SK-N-SH (cell line): ENCODE measurements at regions not wholly inside any gene's neighbourhood (a gene's known extent, or its start where the extent isn't known, plus 50 kb on each side); places are given as distances from the start of the nearest gene placed in this dataset.

ENCODE experiments used
- CTCF ChIA-PET: fragments of 300-600, 350-600 bp; formaldehyde crosslinking; extraction: SDS; loops from one replicate; lab custom pipeline; 2021; lab: Yijun Ruan, JAX
- POLR2A ChIA-PET: fragments of 350-600 bp; sonication (Branson Sonifier 250); formaldehyde crosslinking; extraction: SDS; loops from one replicate; lab custom pipeline; 2020; ENCODE audit warnings: antibody characterized with exemption, inconsistent platforms; lab: Yijun Ruan, JAX
- DNase-seq: peaks from one replicate; pipeline ENCODE4 v3.0.0; 2012
- H2AFZ ChIP-seq: fragments of 200-600 bp; sonication (generic); 2 replicates; pipeline ENCODE4 v1.8.1; 2016; ENCODE audit warnings: antibody characterized with exemption, mild to moderate bottlenecking, low read depth
- H3F3A ChIP-seq: fragments of 200-600 bp; sonication (generic); replicated peaks from 2 replicates; pipeline ENCODE3; 2016; ENCODE audit warnings: antibody characterized with exemption, mild to moderate bottlenecking; ENCODE audit not compliant: insufficient read depth
- H3K27ac ChIP-seq, 2 experiments: fragments of 200-500 bp in 1 of 2; fragments of 200-600 bp in 1 of 2; sonication (Bioruptor generic) in 1 of 2; sonication (generic), shearing (Covaris generic) in 1 of 2; 2 replicates each; pipeline versions ENCODE4 v1.5.1 to v1.6.1; 2014 to 2016; ENCODE audit warnings: low read depth in 2 of 2, inconsistent platforms in 1 of 2, low read length in 1 of 2, mild to moderate bottlenecking in 1 of 2, mixed read lengths in 1 of 2
- H3K27me3 ChIP-seq: fragments of 200-600 bp; sonication (generic), shearing (Covaris generic); 2 replicates; pipeline ENCODE4 v1.6.1; 2016; ENCODE audit warnings: mixed run types; ENCODE audit not compliant: insufficient read depth
- H3K36me3 ChIP-seq, 2 experiments: fragments of 200-500 bp in 1 of 2; fragments of 200-600 bp in 1 of 2; sonication (Bioruptor generic) in 1 of 2; sonication (generic) in 1 of 2; replicated peaks in 1 of 2; 2 replicates each; pipeline versions ENCODE3 to v1.5.1; 2014 to 2016; ENCODE audit warnings: low read length in 1 of 2, mild to moderate bottlenecking in 1 of 2; ENCODE audit not compliant: insufficient read depth in 2 of 2, control insufficient read depth in 1 of 2
- H3K4me1 ChIP-seq, 2 experiments: fragments of 200-500 bp in 1 of 2; fragments of 200-600 bp in 1 of 2; sonication (Bioruptor generic) in 1 of 2; sonication (generic), shearing (Covaris generic) in 1 of 2; 2 replicates each; pipeline versions ENCODE4 v1.5.1 to v1.6.1; 2014 to 2016; ENCODE audit warnings: low read depth in 1 of 2, low read length in 1 of 2, mixed run types in 1 of 2; ENCODE audit not compliant: insufficient read depth in 2 of 2, control insufficient read depth in 1 of 2
- H3K4me2 ChIP-seq: fragments of 200-600 bp; sonication (generic), shearing (Covaris generic); 2 replicates; pipeline ENCODE4 v1.6.1; 2017; ENCODE audit warnings: mixed run types
- H3K4me3 ChIP-seq, 2 experiments: fragments of 200-500 bp in 1 of 2; fragments of 200-600 bp in 1 of 2; sonication (Bioruptor generic) in 1 of 2; sonication (generic), shearing (Covaris generic) in 1 of 2; 2 replicates each; pipeline versions ENCODE4 v1.5.1 to v1.8.1; 2014 to 2016; ENCODE audit warnings: low read depth in 2 of 2, inconsistent platforms in 1 of 2, low read length in 1 of 2, mild to moderate bottlenecking in 1 of 2, mixed read lengths in 1 of 2, moderate library complexity in 1 of 2
- H3K79me2 ChIP-seq: fragments of 200-600 bp; sonication (generic); 2 replicates; pipeline ENCODE4 v1.8.1; 2017; ENCODE audit warnings: mild to moderate bottlenecking; ENCODE audit not compliant: insufficient read depth
- H3K9ac ChIP-seq: fragments of 200-600 bp; sonication (generic); 2 replicates; pipeline ENCODE4 v1.6.1; 2017; ENCODE audit warnings: mixed run types
- H3K9me2 ChIP-seq: fragments of 200-600 bp; sonication (generic); 2 replicates; pipeline ENCODE4 v1.6.1; 2017; ENCODE audit warnings: mixed run types
- H3K9me3 ChIP-seq: fragments of 200-600 bp; sonication (generic); 2 replicates; pipeline ENCODE4 v1.6.1; 2017; ENCODE audit warnings: mixed run types, mild to moderate bottlenecking, moderate library complexity
- H4K20me1 ChIP-seq: fragments of 200-600 bp; sonication (generic); 2 replicates; pipeline ENCODE4 v1.6.1; 2017; ENCODE audit warnings: mild to moderate bottlenecking, mixed run types; ENCODE audit not compliant: insufficient read depth
- FOSL2 ChIP-seq: IDR thresholded peaks from 2 replicates; pipeline ENCODE4 v1.4.0; 2012; ENCODE audit warnings: low read depth, mild to moderate bottlenecking, moderate library complexity, borderline replicate concordance
- FOXM1 ChIP-seq: IDR thresholded peaks from 2 replicates; pipeline ENCODE4 v1.4.0; 2012; ENCODE audit warnings: low read depth, mild to moderate bottlenecking
- GABPA ChIP-seq: IDR thresholded peaks from 2 replicates; pipeline ENCODE4 v1.4.0; 2012; ENCODE audit warnings: low read depth, mild to moderate bottlenecking
- GATA2 ChIP-seq: sonication (generic); formaldehyde crosslinking; IDR thresholded peaks from 2 replicates; pipeline ENCODE4 v1.5.0; 2020; ENCODE audit warnings: mild to moderate bottlenecking, missing genetic modification reagents
- NFIC ChIP-seq: IDR thresholded peaks from 2 replicates; pipeline ENCODE4 v1.4.0; 2012; ENCODE audit warnings: borderline replicate concordance
- NRF1 ChIP-seq: IDR thresholded peaks from 2 replicates; pipeline ENCODE4 v1.6.1; 2012; ENCODE audit warnings: low read depth, mild to moderate bottlenecking, low read length
- POLR2AphosphoS5 ChIP-seq: IDR thresholded peaks from 2 replicates; pipeline ENCODE4 v1.6.1; 2012; ENCODE audit warnings: low read depth, low read length
- RAD21 ChIP-seq: IDR thresholded peaks from 2 replicates; pipeline ENCODE4 v1.6.1; 2012; ENCODE audit warnings: mild to moderate bottlenecking, low read length
- RFX5 ChIP-seq: IDR thresholded peaks from 2 replicates; pipeline ENCODE4 v1.6.1; 2012; ENCODE audit warnings: mild to moderate bottlenecking, improper control_type of control experiment, low read length
- RXRA ChIP-seq: IDR thresholded peaks from 2 replicates; pipeline ENCODE4 v1.4.0; 2012; ENCODE audit warnings: low read depth, mild to moderate bottlenecking, borderline replicate concordance
- SIN3A ChIP-seq: IDR thresholded peaks from 2 replicates; pipeline ENCODE4 v1.6.1; 2012; ENCODE audit warnings: low read depth, mild to moderate bottlenecking, low read length, moderate library complexity, borderline replicate concordance
- TAF1 ChIP-seq: IDR thresholded peaks from 2 replicates; pipeline ENCODE4 v1.6.1; 2012; ENCODE audit warnings: low read depth, mild to moderate bottlenecking, low read length, moderate library complexity, borderline replicate concordance
- TEAD4 ChIP-seq: IDR thresholded peaks from 2 replicates; pipeline ENCODE4 v1.4.0; 2012; ENCODE audit warnings: mild to moderate bottlenecking, borderline replicate concordance; ENCODE audit not compliant: insufficient read depth
- WGBS: methylation state at CpG from one replicate; pipeline ENCODE4 v1.1.6; 2017; ENCODE audit warnings: low lambda C conversion rate; 5-methylcytosine and 5-hydroxymethylcytosine counted together
- TF ChIP-seq, protein P1 (sequence below): fragments of 200-600 bp; sonication (generic); IDR thresholded peaks from 2 replicates; pipeline ENCODE4 v1.6.1; 2017; ENCODE audit warnings: antibody characterized with exemption, mild to moderate bottlenecking, moderate library complexity
- TF ChIP-seq, protein P2 (sequence below): IDR thresholded peaks from 2 replicates; pipeline ENCODE4; 2012
- TF ChIP-seq, protein P3 (sequence below): fragments of 150-350 bp; IDR thresholded peaks from 2 replicates; pipeline ENCODE4 v1.6.1; 2017; ENCODE audit warnings: antibody characterized with exemption, low read length, low read depth, borderline replicate concordance
- TF ChIP-seq, protein P4 (sequence below): IDR thresholded peaks from 2 replicates; pipeline ENCODE4 v1.4.0; 2012; ENCODE audit warnings: low read depth, borderline replicate concordance

DNA sequence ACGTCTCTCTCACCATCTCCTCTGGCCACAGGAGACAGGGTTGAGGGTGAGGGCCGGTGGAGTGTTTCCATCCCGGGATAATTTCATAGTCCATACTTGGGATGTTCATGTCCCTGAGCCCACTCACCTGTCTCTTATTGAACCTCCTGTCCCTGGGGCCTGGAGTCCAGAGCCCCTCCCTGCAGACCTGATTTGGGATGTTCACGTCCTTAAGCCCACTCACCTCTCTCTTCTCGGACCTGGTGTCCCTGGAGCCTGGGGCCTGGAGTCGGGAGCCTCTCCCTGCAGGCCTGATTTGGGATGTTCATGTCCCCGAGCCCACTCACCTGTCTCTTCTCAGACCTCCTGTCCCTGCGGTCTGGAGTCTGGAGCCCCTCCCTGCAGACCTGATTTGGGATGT is 868.2 kb downstream of the BRD1 start:
- Histone ChIP-seq H3K27ac (no peak overlapping the region), H3F3A (no peaks in the 10 kb centered on the region), H3K4me2 (no peak overlapping the region), H2AFZ (no peak overlapping the region), H3K9me3 (no peaks in the 10 kb centered on the region), H3K36me3 (no peaks in the 10 kb centered on the region), H3K9ac (no peak overlapping the region), H3K27me3 (no peaks in the 10 kb centered on the region), H3K4me1 (no peaks in the 10 kb centered on the region; a peak in 1 of 4 replicates), H4K20me1 (no peaks in the 10 kb centered on the region), H3K4me3 (no peak overlapping the region), H3K79me2 (no peaks in the 10 kb centered on the region), H3K9me2 (no peaks in the 10 kb centered on the region; the same call in 1 of the 2 replicates)
- 4% methylated on average over 8 of the region's 8 CpGs for WGBS
- ChIA-PET CTCF (no interaction called here), POLR2A (no interaction called here)
- DNase-seq: no peak
- TF ChIP-seq, protein P1, sequence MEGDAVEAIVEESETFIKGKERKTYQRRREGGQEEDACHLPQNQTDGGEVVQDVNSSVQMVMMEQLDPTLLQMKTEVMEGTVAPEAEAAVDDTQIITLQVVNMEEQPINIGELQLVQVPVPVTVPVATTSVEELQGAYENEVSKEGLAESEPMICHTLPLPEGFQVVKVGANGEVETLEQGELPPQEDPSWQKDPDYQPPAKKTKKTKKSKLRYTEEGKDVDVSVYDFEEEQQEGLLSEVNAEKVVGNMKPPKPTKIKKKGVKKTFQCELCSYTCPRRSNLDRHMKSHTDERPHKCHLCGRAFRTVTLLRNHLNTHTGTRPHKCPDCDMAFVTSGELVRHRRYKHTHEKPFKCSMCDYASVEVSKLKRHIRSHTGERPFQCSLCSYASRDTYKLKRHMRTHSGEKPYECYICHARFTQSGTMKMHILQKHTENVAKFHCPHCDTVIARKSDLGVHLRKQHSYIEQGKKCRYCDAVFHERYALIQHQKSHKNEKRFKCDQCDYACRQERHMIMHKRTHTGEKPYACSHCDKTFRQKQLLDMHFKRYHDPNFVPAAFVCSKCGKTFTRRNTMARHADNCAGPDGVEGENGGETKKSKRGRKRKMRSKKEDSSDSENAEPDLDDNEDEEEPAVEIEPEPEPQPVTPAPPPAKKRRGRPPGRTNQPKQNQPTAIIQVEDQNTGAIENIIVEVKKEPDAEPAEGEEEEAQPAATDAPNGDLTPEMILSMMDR: no peak
- TF ChIP-seq RXRA (no peak), POLR2AphosphoS5 (no peak), GATA2 (no peak), TAF1 (no peak)
- TF ChIP-seq, protein P2, sequence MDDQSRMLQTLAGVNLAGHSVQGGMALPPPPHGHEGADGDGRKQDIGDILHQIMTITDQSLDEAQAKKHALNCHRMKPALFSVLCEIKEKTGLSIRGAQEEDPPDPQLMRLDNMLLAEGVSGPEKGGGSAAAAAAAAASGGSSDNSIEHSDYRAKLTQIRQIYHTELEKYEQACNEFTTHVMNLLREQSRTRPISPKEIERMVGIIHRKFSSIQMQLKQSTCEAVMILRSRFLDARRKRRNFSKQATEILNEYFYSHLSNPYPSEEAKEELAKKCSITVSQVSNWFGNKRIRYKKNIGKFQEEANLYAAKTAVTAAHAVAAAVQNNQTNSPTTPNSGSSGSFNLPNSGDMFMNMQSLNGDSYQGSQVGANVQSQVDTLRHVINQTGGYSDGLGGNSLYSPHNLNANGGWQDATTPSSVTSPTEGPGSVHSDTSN: no peak

DNA sequence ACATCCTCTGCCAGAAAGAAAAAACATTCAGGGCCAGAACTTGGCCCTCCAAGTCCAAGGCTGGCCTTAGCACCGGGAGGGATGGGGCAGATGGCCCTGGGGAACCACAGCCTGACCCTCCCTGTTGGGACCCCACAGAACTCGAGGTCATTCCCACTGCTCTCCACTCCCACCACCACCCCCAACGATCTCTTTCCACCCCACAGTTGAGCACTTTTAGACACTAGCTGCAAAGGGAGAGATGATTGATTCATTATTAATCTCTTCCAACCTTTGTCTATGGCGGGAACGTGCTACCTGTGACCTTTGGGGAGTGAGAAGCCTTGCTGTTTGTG is 869.7 kb downstream of the BRD1 start:
- H3K9ac ChIP-seq: no peak overlapping the region
- no peak for DNase-seq
- TF ChIP-seq, protein P2: no peak
- TF ChIP-seq SIN3A (no peak), GATA2 (no peak), RFX5 (no peak), FOSL2 (no peak), RAD21 (no peak), TAF1 (no peak), FOXM1 (no peak), NFIC (no peak), POLR2AphosphoS5 (no peak), TEAD4 (no peak), NRF1 (no peak), GABPA (no peak)
- TF ChIP-seq, protein P1: no peak
- TF ChIP-seq, protein P3, sequence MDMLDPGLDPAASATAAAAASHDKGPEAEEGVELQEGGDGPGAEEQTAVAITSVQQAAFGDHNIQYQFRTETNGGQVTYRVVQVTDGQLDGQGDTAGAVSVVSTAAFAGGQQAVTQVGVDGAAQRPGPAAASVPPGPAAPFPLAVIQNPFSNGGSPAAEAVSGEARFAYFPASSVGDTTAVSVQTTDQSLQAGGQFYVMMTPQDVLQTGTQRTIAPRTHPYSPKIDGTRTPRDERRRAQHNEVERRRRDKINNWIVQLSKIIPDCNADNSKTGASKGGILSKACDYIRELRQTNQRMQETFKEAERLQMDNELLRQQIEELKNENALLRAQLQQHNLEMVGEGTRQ: no peak
- TF ChIP-seq, protein P4, sequence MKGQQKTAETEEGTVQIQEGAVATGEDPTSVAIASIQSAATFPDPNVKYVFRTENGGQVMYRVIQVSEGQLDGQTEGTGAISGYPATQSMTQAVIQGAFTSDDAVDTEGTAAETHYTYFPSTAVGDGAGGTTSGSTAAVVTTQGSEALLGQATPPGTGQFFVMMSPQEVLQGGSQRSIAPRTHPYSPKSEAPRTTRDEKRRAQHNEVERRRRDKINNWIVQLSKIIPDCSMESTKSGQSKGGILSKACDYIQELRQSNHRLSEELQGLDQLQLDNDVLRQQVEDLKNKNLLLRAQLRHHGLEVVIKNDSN: no peak
- H3K9me2 ChIP-seq: no peaks in the 10 kb centered on the region
- H3K9me3 ChIP-seq: no peaks in the 10 kb centered on the region
- no peaks in the 10 kb centered on the region for H3F3A ChIP-seq
- no peak overlapping the region for H2AFZ ChIP-seq
- ChIA-PET CTCF (interaction anchor here (0.7 kb wide), 1 partner anchor 12 kb away, joined by 3 read pairs; no protein-coding TSS in a partner anchor), POLR2A (no interaction called here)
- WGBS: 6% methylated on average over 5 of the region's 5 CpGs
- no peaks in the 10 kb centered on the region; the same call in 1 of the 2 replicates for H3K27me3 ChIP-seq
- no peaks in the 10 kb centered on the region for H4K20me1 ChIP-seq
- H3K4me3 ChIP-seq: no peak overlapping the region
- no peak overlapping the region for H3K4me2 ChIP-seq
- no peaks in the 10 kb centered on the region for H3K36me3 ChIP-seq
- no peaks in the 10 kb centered on the region for H3K79me2 ChIP-seq
- H3K4me1 ChIP-seq: no peaks in the 10 kb centered on the region; a peak in 1 of 4 replicates
- H3K27ac ChIP-seq: no peak overlapping the region
